ENCODE measurements at regions not wholly inside any gene's neighbourhood (a gene's known extent, or its start where the extent isn't known, plus 50 kb on each side); places are given as distances from the start of the nearest gene placed in this dataset.

DNA sequence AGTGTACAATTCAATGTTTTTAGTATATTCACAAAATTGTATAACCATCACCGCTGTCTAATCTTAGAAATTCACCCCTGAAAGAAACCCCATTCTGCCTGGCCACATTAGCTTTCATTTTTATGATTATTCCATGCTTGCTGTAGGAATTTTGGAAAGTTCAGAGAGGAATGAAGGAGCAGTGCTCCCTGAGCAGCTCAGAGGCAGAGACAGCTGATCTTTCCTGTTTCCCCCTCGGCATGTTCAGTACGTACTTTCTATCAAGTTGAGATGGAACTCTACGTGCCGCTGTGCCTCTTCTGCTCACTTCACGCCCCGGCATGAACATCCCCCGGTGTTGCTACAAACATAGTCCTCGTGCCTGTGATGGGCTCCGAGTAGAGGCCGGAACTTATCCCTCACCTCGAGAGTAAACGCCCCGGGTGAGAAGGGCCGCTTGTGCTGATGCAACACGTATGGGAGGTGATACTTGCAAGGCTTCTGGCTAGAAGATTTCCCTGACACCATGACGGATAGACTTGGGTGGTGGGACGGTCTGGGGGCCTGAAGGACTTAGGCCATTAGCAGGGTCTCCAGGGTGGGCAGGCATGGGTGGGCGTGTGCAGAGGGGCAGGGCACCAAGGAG lies 79.2 kb upstream of the CIBAR2 start:
- Histone ChIP-seq H3K9me3 (ENCODE audit: control insufficient read depth, insufficient read depth, low read length) (no peaks in the 10 kb centered on the region), H2AK9ac (replicated peaks; ENCODE audit: low read depth, low read length, poor library complexity) (peak overlapping the region; percentile 80), H3K4ac (ENCODE audit: low read depth, low read length) (peak overlapping the region; percentile 75; the same call in 1 of the 2 replicates), H3K36me3 (ENCODE audit: control insufficient read depth, insufficient read depth, low read length) (0 out of 2 replicates have a peak, but pooled peaks cover 1% of the 10 kb centered on the region), H2BK15ac (ENCODE audit: low read depth, low read length) (peak overlapping the region; percentile 63; the same call in 2 of the 3 replicates), H3K56ac (ENCODE audit: extremely low read depth, insufficient read depth, low read length) (no peak overlapping the region), H4K20me1 (ENCODE audit: insufficient read depth, low read length) (peaks cover 27% of the 10 kb centered on the region), H2AFZ (replicated peaks; ENCODE audit: low read length, poor library complexity) (no peak overlapping the region), H3K18ac (ENCODE audit: low read depth, low read length) (0 out of 2 replicates have a peak overlapping the region, but pooled peaks have one; percentile 11), H3K4me3 (ENCODE audit: insufficient read depth, low read depth, low read length) (no peak overlapping the region), H3K79me1 (ENCODE audit: low read depth in 1 of 2, low read length in 2 of 2) (peaks cover 55 to 83% of the 10 kb centered on the region in 2 experiments), H3K14ac (replicated peaks; ENCODE audit: low read depth, low read length) (peak overlapping the region; percentile 76), H3K23ac (ENCODE audit: low read depth, low read length) (peak overlapping the region; percentile 77; the same call in 1 of the 2 replicates), H3K9me1 (ENCODE audit: insufficient read depth, low read length) (peaks cover 50% of the 10 kb centered on the region), H2BK5ac (ENCODE audit: low read depth, low read length, poor library complexity, severe bottlenecking) (no peak overlapping the region), H4K5ac (ENCODE audit: low read depth, low read length) (peak overlapping the region; percentile 69), H4K8ac (ENCODE audit: low read depth in 2 of 2, low read length in 2 of 2) (peak overlapping the region; percentile 50 to 58; a peak in 1 of 4 replicates), H3K4me2 (ENCODE audit: low read depth, low read length) (no peak overlapping the region), H3K27ac (ENCODE audit: insufficient read depth, low read length) (0 out of 2 replicates have a peak overlapping the region, but pooled peaks have one; percentile 18), H3K9ac (ENCODE audit: low read depth, low read length) (no peak overlapping the region), H2AK5ac (ENCODE audit: low read depth, low read length) (peak overlapping the region; percentile 87), H3K4me1 (ENCODE audit: control insufficient read depth, insufficient read depth, low read length) (peaks cover 36% of the 10 kb centered on the region), H2BK120ac (ENCODE audit: low read depth, low read length) (peak overlapping the region; percentile 77; the same call in 1 of the 2 replicates), H4K91ac (ENCODE audit: insufficient read depth, low read depth, low read length) (peak overlapping the region; percentile 55; the same call in 1 of the 2 replicates), H3K27me3 (ENCODE audit: control insufficient read depth, insufficient read depth, low read length) (no peaks in the 10 kb centered on the region), H2BK20ac (ENCODE audit: low read depth, low read length) (peak overlapping the region; percentile 47)
- no peak for ATAC-seq (ENCODE audit: low read depth)
- intact Hi-C loops (cut with micrococcal nuclease) (no loop called here), in situ Hi-C loops (cut with MboI; ENCODE audit: low sequenced_read_pairs) (no loop called here), dilution Hi-C loops (cut with HindIII; ENCODE audit: low sequenced_read_pairs, unreplicated experiment) (no loop called here)
- POLR2A ChIA-PET (ENCODE audit: unreplicated experiment), result no interaction called here
- BruUV-seq (replicated peaks), result no TSS peak
- TF ChIP-seq POLR2A (IDR thresholded peaks at IDR 0.05; ENCODE audit: low read depth, low read length) (no peak), SMC3 (IDR thresholded peaks at IDR 0.05; ENCODE audit: low read depth, low read length) (no peak), RCOR1 (IDR thresholded peaks at IDR 0.05; ENCODE audit: insufficient replicate concordance, low read length) (no peak), CEBPB (IDR thresholded peaks at IDR 0.05; ENCODE audit: low read depth, low read length) (no peak), NFE2L2 (IDR thresholded peaks at IDR 0.05; ENCODE audit: low read depth, low read length) (no peak), FOS (IDR thresholded peaks at IDR 0.05; ENCODE audit: low read depth, low read length) (no peak), MXI1 (IDR thresholded peaks at IDR 0.05; ENCODE audit: borderline replicate concordance, low read depth, low read length) (no peak), CHD1 (IDR thresholded peaks at IDR 0.05; ENCODE audit: low read depth, low read length) (no peak), RAD21 (IDR thresholded peaks at IDR 0.05; ENCODE audit: low read length) (no peak), MAFK (IDR thresholded peaks at IDR 0.05; ENCODE audit: low read depth, low read length) (no peak), MAZ (IDR thresholded peaks at IDR 0.05; ENCODE audit: borderline replicate concordance, low read depth, low read length) (no peak), BHLHE40 (IDR thresholded peaks at IDR 0.05; ENCODE audit: low read depth, low read length) (no peak)
- TF ChIP-seq, protein P1, sequence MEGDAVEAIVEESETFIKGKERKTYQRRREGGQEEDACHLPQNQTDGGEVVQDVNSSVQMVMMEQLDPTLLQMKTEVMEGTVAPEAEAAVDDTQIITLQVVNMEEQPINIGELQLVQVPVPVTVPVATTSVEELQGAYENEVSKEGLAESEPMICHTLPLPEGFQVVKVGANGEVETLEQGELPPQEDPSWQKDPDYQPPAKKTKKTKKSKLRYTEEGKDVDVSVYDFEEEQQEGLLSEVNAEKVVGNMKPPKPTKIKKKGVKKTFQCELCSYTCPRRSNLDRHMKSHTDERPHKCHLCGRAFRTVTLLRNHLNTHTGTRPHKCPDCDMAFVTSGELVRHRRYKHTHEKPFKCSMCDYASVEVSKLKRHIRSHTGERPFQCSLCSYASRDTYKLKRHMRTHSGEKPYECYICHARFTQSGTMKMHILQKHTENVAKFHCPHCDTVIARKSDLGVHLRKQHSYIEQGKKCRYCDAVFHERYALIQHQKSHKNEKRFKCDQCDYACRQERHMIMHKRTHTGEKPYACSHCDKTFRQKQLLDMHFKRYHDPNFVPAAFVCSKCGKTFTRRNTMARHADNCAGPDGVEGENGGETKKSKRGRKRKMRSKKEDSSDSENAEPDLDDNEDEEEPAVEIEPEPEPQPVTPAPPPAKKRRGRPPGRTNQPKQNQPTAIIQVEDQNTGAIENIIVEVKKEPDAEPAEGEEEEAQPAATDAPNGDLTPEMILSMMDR (conservative IDR thresholded peaks at IDR 0.05; ENCODE audit: low read depth, low read length), result no peak
- TF ChIP-seq, protein P2, sequence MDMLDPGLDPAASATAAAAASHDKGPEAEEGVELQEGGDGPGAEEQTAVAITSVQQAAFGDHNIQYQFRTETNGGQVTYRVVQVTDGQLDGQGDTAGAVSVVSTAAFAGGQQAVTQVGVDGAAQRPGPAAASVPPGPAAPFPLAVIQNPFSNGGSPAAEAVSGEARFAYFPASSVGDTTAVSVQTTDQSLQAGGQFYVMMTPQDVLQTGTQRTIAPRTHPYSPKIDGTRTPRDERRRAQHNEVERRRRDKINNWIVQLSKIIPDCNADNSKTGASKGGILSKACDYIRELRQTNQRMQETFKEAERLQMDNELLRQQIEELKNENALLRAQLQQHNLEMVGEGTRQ (IDR thresholded peaks at IDR 0.05; ENCODE audit: low read depth, low read length), result no peak
- TF ChIP-seq, protein P3, sequence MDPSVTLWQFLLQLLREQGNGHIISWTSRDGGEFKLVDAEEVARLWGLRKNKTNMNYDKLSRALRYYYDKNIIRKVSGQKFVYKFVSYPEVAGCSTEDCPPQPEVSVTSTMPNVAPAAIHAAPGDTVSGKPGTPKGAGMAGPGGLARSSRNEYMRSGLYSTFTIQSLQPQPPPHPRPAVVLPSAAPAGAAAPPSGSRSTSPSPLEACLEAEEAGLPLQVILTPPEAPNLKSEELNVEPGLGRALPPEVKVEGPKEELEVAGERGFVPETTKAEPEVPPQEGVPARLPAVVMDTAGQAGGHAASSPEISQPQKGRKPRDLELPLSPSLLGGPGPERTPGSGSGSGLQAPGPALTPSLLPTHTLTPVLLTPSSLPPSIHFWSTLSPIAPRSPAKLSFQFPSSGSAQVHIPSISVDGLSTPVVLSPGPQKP (IDR thresholded peaks at IDR 0.05; ENCODE audit: borderline replicate concordance, low read depth, low read length), result no peak
- CTCF ChIA-PET, result no interaction called here
- no peak for DNase-seq
- 71% methylated on average over 10 of the region's 19 CpGs; no CpG with 5 or more reads in 1 of the 2 experiments for WGBS, 2 experiments (ENCODE audit: extremely low coverage in 2 of 2, insufficient read length in 1 of 2)

Data from IMR-90 (cell line).